H9 (cell line): ENCODE measurements at regions not wholly inside any gene's neighbourhood (a gene's known extent, or its start where the extent isn't known, plus 50 kb on each side); places are given as distances from the start of the nearest gene placed in this dataset.

ENCODE experiments used
- DNase-seq: peaks from one replicate; pipeline ENCODE4 v3.0.0-alpha.2; 2017
- H2AFZ ChIP-seq: one replicate; pipeline ENCODE4 v1.6.1; 2013; ENCODE audit warnings: mild to moderate bottlenecking, low read length, control low read depth, moderate library complexity
- H2AK5ac ChIP-seq: 2 replicates; pipeline ENCODE4 v1.6.1; 2013; ENCODE audit warnings: low read length, control low read depth, mixed read lengths; ENCODE audit not compliant: insufficient read length
- H2BK120ac ChIP-seq: one replicate; pipeline ENCODE4 v1.6.1; 2013; ENCODE audit warnings: low read depth, mild to moderate bottlenecking, low read length, control low read depth, inconsistent platforms; ENCODE audit not compliant: poor library complexity, severe bottlenecking
- H2BK12ac ChIP-seq: 2 replicates; pipeline ENCODE4 v1.6.1; 2013; ENCODE audit warnings: low read length, control low read depth, mixed read lengths, low read depth; ENCODE audit not compliant: insufficient read length
- H2BK15ac ChIP-seq: 2 replicates; pipeline ENCODE4 v1.6.1; 2013; ENCODE audit warnings: low read depth, low read length, control low read depth
- H2BK20ac ChIP-seq: one replicate; pipeline ENCODE4 v1.6.1; 2013; ENCODE audit warnings: low read depth, mild to moderate bottlenecking, low read length, control low read depth, inconsistent platforms; ENCODE audit not compliant: poor library complexity, severe bottlenecking
- H2BK5ac ChIP-seq: 2 replicates; pipeline ENCODE4 v1.6.1; 2013; ENCODE audit warnings: low read length, control low read depth, mixed read lengths; ENCODE audit not compliant: insufficient read length
- H3K14ac ChIP-seq: 2 replicates; pipeline ENCODE4 v1.6.1; 2013; ENCODE audit warnings: low read length, control low read depth; ENCODE audit not compliant: insufficient read depth
- H3K18ac ChIP-seq: 2 replicates; pipeline ENCODE4 v1.6.1; 2013; ENCODE audit warnings: low read depth, mild to moderate bottlenecking, mixed read lengths, low read length, control low read depth; ENCODE audit not compliant: insufficient read length
- H3K23ac ChIP-seq: 2 replicates; pipeline ENCODE4 v1.6.1; 2013; ENCODE audit warnings: low read length, control low read depth, mixed read lengths, low read depth; ENCODE audit not compliant: insufficient read length
- H3K23me2 ChIP-seq: 2 replicates; pipeline ENCODE4 v1.6.1; 2013; ENCODE audit warnings: low read depth, mild to moderate bottlenecking, mixed read lengths, low read length, control low read depth; ENCODE audit not compliant: insufficient read length, poor library complexity, severe bottlenecking
- H3K27ac ChIP-seq: 2 replicates; pipeline ENCODE4 v1.5.1; 2013; ENCODE audit warnings: low read length, control low read depth, mixed read lengths, low read depth; ENCODE audit not compliant: insufficient read length
- H3K27me3 ChIP-seq: 2 replicates; pipeline ENCODE4 v1.6.1; 2013; ENCODE audit warnings: low read length, control low read depth, inconsistent platforms; ENCODE audit not compliant: insufficient read depth
- H3K4ac ChIP-seq: 2 replicates; pipeline ENCODE4 v1.6.1; 2013; ENCODE audit warnings: low read depth, mild to moderate bottlenecking, control low read depth, inconsistent platforms, low read length, moderate library complexity
- H3K4me1 ChIP-seq: 2 replicates; pipeline ENCODE4 v1.6.1; 2013; ENCODE audit warnings: low read length, control low read depth, inconsistent platforms; ENCODE audit not compliant: insufficient read depth
- H3K4me2 ChIP-seq: 2 replicates; pipeline ENCODE4 v1.6.1; 2013; ENCODE audit warnings: low read length, control low read depth, mixed read lengths; ENCODE audit not compliant: insufficient read length, insufficient read depth
- H3K56ac ChIP-seq: 2 replicates; pipeline ENCODE4 v1.6.1; 2013; ENCODE audit warnings: low read depth, mild to moderate bottlenecking, mixed read lengths, low read length, control low read depth; ENCODE audit not compliant: insufficient read length
- H3K79me1 ChIP-seq: 2 replicates; pipeline ENCODE4 v1.6.1; 2013; ENCODE audit warnings: low read depth, mild to moderate bottlenecking, moderate library complexity, low read length, control low read depth, inconsistent platforms; ENCODE audit not compliant: insufficient read depth, poor library complexity, severe bottlenecking
- H3K79me2 ChIP-seq: 2 replicates; pipeline ENCODE4 v1.6.1; 2013; ENCODE audit warnings: low read length, control low read depth, inconsistent platforms; ENCODE audit not compliant: insufficient read depth
- H3K9ac ChIP-seq: 2 replicates; pipeline ENCODE4 v1.6.1; 2013; ENCODE audit warnings: low read length, control low read depth, mixed read lengths; ENCODE audit not compliant: insufficient read length; ENCODE audit errors: extremely low read depth
- H3K9me3 ChIP-seq: one replicate; pipeline ENCODE4 v1.6.1; 2013; ENCODE audit warnings: low read depth, low read length, inconsistent platforms; ENCODE audit not compliant: control insufficient read depth
- H3T11ph ChIP-seq: one replicate; pipeline ENCODE4 v1.6.1; 2013; ENCODE audit warnings: mild to moderate bottlenecking, low read length, control low read depth, inconsistent platforms
- H4K20me1 ChIP-seq: one replicate; pipeline ENCODE4 v1.6.1; 2013; ENCODE audit not compliant: control insufficient read depth, insufficient read length, insufficient read depth
- H4K5ac ChIP-seq: 2 replicates; pipeline ENCODE4 v1.6.1; 2013; ENCODE audit warnings: low read depth, mild to moderate bottlenecking, mixed read lengths, low read length, control low read depth; ENCODE audit not compliant: insufficient read length
- H4K8ac ChIP-seq: replicated peaks from 2 replicates; pipeline ENCODE4 v1.6.1; 2013; ENCODE audit warnings: low read length, control low read depth, mixed read lengths, low read depth; ENCODE audit not compliant: insufficient read length
- H4K91ac ChIP-seq: 2 replicates; pipeline ENCODE4 v1.6.1; 2013; ENCODE audit warnings: low read depth, mild to moderate bottlenecking, moderate library complexity, mixed read lengths, low read length, control low read depth; ENCODE audit not compliant: insufficient read length
- H3K27ac Mint-ChIP-seq, 3 experiments: 2 replicates in 2 of 3; 3 replicates in 1 of 3; pipeline ENCODE4 v1.8.0; 2020 to 2021; ENCODE audit warnings: mixed read lengths in 3 of 3, mild to moderate bottlenecking in 1 of 3, moderate library complexity in 1 of 3
- H3K27me3 Mint-ChIP-seq: 2 replicates; pipeline ENCODE4 v1.8.0; 2021; ENCODE audit warnings: low read depth, mild to moderate bottlenecking, moderate library complexity, mixed read lengths
- H3K36me3 Mint-ChIP-seq, 3 experiments: 2 replicates in 2 of 3; 3 replicates in 1 of 3; pipeline ENCODE4 v1.8.0; 2020 to 2021; ENCODE audit warnings: low read depth in 3 of 3, mixed read lengths in 3 of 3; ENCODE audit not compliant: insufficient read depth in 1 of 3
- H3K4me1 Mint-ChIP-seq, 2 experiments: 2 replicates each; pipeline ENCODE4 v1.8.0; 2020; ENCODE audit warnings: mixed read lengths in 2 of 2
- H3K4me3 Mint-ChIP-seq, 2 experiments: 2 replicates in 1 of 2; 3 replicates in 1 of 2; pipeline ENCODE4 v1.8.0; 2020 to 2021; ENCODE audit warnings: mild to moderate bottlenecking in 2 of 2, mixed read lengths in 2 of 2, moderate library complexity in 1 of 2
- H3K9me3 Mint-ChIP-seq, 2 experiments: 2 replicates in 1 of 2; 3 replicates in 1 of 2; pipeline ENCODE4 v1.8.0; 2020; ENCODE audit warnings: mild to moderate bottlenecking in 2 of 2, mixed read lengths in 2 of 2, moderate library complexity in 1 of 2
- CTCF ChIP-seq: fragments of 200-600 bp; sonication (generic); conservative IDR thresholded peaks from 3 replicates; pipeline ENCODE4 v1.8.0; 2021; ENCODE audit warnings: antibody characterized with exemption, mild to moderate bottlenecking
- WGBS: extraction: QIAGEN DNeasy Blood & Tissue Kit; methylation state at CpG from one replicate; pipeline ENCODE4 v1.1.7; 2013; ENCODE audit warnings: missing lambda C conversion rate, low lambda C conversion rate, mixed read lengths; ENCODE audit not compliant: insufficient read length; ENCODE audit errors: extremely low coverage; 5-methylcytosine and 5-hydroxymethylcytosine counted together

DNA sequence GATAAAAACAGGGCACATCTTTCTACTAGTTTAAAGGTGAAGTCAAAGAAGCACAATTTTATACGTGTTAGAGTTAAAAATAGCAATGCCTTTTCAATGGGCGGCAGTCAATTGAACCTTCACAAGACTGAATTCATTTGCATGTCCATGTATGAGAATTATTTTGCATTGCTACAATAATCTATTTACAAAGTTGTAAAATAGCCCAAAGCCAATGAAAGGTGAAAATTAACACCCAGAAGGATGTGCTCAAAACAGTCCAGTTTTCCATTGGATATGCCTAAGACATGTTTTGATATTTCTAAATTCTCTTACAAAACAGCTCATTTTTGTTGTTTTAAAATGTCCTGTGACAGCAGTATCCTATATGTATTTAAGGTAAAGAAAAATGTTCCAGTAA, 425.1 kb upstream of the SYT4 start:
- no peaks in the 10 kb centered on the region for H3K79me1 ChIP-seq
- H4K20me1 ChIP-seq, result no peaks in the 10 kb centered on the region
- Mint-ChIP-seq H3K9me3 (no peaks in the 10 kb centered on the region), H3K4me1 (peaks cover 21 to 23% of the 10 kb centered on the region in 2 experiments), H3K27ac (no peak overlapping the region), H3K4me3 (no peak overlapping the region), H3K36me3 (no peaks in the 10 kb centered on the region), H3K27me3 (no peaks in the 10 kb centered on the region)
- no peak overlapping the region for H2BK15ac ChIP-seq
- H3K9me3 ChIP-seq, result no peaks in the 10 kb centered on the region
- no peak overlapping the region for H3K9ac ChIP-seq
- no peak overlapping the region for H2BK120ac ChIP-seq
- no peak overlapping the region for H2BK20ac ChIP-seq
- H3K23ac ChIP-seq, result no peak overlapping the region
- H3K79me2 ChIP-seq, result no peaks in the 10 kb centered on the region
- no peak overlapping the region for H3K27ac ChIP-seq
- DNase-seq, result no peak
- H3K4me1 ChIP-seq, result peaks cover 6% of the 10 kb centered on the region; the same call in 1 of the 2 replicates
- H4K91ac ChIP-seq, result no peak overlapping the region
- no peak overlapping the region for H3K4me2 ChIP-seq
- no peak overlapping the region for H3K14ac ChIP-seq
- H3K4ac ChIP-seq, result no peak overlapping the region
- H3K56ac ChIP-seq, result no peak overlapping the region
- no peak overlapping the region for H2BK12ac ChIP-seq
- no peak overlapping the region for H3K18ac ChIP-seq
- no peak overlapping the region for H2AK5ac ChIP-seq
- TF ChIP-seq CTCF, result no peak
- no peak overlapping the region for H2AFZ ChIP-seq
- no peak overlapping the region for H2BK5ac ChIP-seq
- H4K5ac ChIP-seq, result no peak overlapping the region
- H3K23me2 ChIP-seq, result no peaks in the 10 kb centered on the region
- H3K27me3 ChIP-seq, result no peaks in the 10 kb centered on the region
- no CpG with 5 or more reads among the region's 2 CpGs for WGBS
- H3T11ph ChIP-seq, result no peak overlapping the region
- no peak overlapping the region for H4K8ac ChIP-seq
